ENCODE measurements at regions not wholly inside any gene's neighbourhood (a gene's known extent, or its start where the extent isn't known, plus 50 kb on each side); places are given as distances from the start of the nearest gene placed in this dataset.

DNA sequence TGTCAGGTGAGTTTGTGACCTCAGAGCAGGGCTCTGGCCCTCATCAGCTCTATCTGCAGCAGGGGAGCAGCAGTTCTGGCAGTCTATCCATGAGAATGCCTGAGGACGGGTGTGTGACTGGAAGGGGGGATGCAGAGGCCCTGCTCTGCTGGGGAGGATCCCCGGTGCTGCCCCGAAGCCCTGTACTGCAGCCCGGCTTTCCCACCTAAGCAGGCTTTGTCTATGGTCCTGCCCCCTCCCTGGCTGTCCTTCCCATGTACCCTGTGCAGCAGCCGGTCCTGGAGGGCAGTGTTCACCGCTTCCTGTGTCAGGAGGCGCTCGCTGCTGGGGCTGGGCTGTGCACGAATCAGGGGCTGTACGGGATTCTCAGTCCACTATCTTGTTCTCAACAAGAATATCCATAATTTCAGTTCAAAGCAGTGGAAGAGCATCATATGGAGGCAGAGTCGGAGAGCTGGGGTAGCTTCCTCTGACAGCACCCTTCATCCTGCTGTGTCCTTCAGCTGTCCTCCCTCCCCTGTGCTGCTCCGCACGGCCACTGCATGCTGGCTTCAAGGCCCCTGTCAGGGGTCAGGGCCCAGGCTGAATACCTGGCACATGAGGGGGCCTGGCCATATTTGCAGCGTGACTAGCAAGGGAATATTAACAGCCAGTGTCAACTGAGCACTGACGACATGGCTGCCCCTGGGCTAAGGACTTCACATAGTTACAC, 125.2 kb downstream of the CTTN start:
- TF ChIP-seq, protein P1, sequence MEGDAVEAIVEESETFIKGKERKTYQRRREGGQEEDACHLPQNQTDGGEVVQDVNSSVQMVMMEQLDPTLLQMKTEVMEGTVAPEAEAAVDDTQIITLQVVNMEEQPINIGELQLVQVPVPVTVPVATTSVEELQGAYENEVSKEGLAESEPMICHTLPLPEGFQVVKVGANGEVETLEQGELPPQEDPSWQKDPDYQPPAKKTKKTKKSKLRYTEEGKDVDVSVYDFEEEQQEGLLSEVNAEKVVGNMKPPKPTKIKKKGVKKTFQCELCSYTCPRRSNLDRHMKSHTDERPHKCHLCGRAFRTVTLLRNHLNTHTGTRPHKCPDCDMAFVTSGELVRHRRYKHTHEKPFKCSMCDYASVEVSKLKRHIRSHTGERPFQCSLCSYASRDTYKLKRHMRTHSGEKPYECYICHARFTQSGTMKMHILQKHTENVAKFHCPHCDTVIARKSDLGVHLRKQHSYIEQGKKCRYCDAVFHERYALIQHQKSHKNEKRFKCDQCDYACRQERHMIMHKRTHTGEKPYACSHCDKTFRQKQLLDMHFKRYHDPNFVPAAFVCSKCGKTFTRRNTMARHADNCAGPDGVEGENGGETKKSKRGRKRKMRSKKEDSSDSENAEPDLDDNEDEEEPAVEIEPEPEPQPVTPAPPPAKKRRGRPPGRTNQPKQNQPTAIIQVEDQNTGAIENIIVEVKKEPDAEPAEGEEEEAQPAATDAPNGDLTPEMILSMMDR (IDR thresholded peaks at IDR 0.05; ENCODE audit: insufficient read depth, low read length, missing control alignments) = no peak
- CTCF ChIA-PET = no interaction called here
- POLR2A ChIA-PET = no interaction called here
- no peak for DNase-seq (ENCODE audit: low read depth, low spot score)
- H3K4me3 ChIP-seq (ENCODE audit: low read depth, low read length) = no peak overlapping the region

DNA sequence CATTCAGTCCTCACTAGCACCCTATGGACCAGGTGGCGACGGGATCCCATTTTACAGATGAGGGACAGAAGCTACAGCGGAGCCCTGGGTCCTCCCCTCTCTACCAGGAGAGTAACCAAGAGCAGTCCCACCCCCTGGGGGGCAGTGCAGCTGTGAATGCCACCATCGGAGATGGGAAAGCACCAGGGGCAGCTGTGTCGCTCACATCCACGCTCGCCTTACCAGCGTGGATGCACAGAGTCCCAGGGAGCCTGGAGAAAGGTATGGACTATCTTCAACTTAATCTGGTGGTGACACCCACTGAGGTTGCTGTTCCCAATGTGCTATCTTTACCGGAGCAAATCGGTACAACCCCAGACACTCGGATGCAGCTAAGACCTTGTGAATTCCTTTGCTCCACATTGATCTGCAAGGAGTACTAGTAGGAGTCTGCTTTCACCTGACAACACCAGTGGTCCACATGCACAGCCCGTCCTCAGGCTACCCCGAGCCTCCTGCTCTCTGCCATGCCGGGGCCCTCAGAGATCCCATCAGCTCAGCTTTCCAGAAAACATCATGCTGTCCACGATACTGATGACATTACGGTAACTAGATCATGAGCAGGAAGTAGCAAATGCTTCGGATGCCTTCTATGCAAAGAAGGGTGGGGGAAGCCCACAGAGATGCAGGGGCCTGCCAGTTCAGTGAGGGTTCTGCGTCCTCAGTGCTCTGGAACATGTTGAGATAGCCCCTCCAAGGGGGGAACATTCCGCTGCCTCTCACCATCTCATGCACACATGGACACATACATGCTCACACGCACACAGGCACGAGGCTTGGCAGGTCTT, 126.0 kb downstream of the CTTN start:
- ChIA-PET CTCF (no interaction called here), POLR2A (no interaction called here)
- TF ChIP-seq, protein P1 (IDR thresholded peaks at IDR 0.05; ENCODE audit: insufficient read depth, low read length, missing control alignments) = no peak
- DNase-seq (ENCODE audit: low read depth, low spot score) = no peak
- no peak overlapping the region for H3K4me3 ChIP-seq (ENCODE audit: low read depth, low read length)

DNA sequence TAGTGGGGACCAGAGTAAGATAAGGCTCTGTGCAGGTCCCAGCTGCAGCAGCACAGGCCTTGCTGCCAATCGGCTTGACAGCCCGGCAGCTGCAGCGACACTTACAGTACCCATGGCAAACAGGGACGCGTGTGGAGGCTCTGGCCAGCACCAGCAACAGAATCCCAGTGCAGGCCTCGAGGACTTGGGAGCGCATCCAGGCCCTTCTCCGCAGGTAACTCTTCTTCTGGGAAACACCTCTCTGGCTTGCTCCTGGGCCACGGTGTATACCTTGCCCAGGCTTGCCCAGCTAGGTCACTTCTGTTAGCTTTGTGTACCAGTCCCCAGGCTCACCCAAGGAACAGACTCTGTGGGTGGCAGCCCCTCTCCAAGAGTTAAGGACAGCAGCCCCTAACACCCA, 126.7 kb downstream of the CTTN start:
- H3K4me3 ChIP-seq (ENCODE audit: low read depth, low read length) = no peak overlapping the region
- TF ChIP-seq, protein P1 (IDR thresholded peaks at IDR 0.05; ENCODE audit: insufficient read depth, low read length, missing control alignments) = no peak
- POLR2A ChIA-PET = no interaction called here
- CTCF ChIA-PET = no interaction called here
- no peak for DNase-seq (ENCODE audit: low read depth, low spot score)

DNA sequence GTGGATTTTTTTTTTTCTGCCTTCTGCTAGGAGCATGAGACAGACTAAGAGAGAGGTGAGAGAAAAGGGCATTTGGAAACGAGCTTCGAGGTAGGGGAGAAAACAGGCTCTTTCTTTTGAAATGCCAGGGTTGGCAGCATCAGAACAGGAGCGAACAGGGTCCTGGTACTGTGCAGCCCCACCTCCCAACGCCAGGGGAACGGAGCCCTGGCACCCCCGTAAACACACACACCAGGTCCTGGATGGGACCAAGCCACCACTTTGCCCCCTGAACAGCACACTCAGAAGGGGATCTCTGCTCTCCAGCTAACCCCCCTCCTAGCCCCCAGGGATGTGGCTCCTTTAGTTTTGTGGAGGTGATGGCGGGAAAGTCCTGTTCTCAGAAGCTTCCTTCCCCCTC, 127.1 kb downstream of the CTTN start:
- DNase-seq (ENCODE audit: low read depth, low spot score) = no peak
- ChIA-PET CTCF (no interaction called here), POLR2A (no interaction called here)
- H3K4me3 ChIP-seq (ENCODE audit: low read depth, low read length) = no peak overlapping the region
- TF ChIP-seq, protein P1 (IDR thresholded peaks at IDR 0.05; ENCODE audit: insufficient read depth, low read length, missing control alignments) = no peak

DNA sequence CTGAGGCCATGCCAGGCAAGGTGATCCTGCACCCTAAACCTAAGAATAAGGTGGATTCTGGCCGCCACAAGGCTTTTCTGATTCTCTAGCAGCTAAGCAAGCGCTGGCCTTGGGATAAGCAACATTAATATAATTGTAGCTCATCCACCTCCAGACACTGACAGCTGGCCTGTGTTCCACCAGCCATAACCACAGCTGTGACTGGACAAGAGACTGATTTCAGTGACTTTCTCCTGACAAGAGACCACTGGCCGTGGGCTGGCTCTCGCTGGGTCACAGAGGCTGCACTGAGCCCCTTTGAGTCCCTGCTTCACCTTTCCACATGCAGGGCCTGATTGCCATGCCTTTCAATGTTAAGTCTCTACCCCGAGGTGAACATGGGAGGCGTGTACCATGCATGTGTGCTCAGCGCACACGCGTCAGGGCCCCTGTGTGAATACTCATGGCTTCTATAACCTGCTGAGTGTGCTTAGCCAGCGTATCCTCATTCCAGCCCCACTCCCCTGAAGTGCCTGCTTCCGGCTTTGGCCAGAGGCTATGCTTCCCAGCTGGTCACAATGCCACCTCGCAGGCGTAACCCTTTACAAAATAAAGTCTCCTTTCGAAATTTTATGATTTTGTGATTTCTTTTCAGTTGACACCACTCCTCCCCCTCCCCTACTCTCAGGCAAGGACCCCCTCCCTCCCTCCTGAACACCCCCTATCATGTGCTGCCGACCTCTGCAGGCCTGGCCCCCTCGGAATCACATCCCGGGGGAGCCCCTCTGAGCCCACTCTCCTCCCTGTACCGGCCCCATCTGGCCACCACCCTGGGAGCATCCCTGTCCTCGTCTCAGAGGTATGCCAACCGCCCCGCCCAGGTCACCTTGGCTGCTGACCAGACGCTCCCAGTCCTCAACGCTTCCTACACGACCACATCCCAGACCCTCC, 128.1 kb downstream of the CTTN start:
- TF ChIP-seq, protein P1 (IDR thresholded peaks at IDR 0.05; ENCODE audit: insufficient read depth, low read length, missing control alignments) = no peak
- no peak for DNase-seq (ENCODE audit: low read depth, low spot score)
- CTCF ChIA-PET = no interaction called here
- POLR2A ChIA-PET = no interaction called here
- no peak overlapping the region for H3K4me3 ChIP-seq (ENCODE audit: low read depth, low read length)

DNA sequence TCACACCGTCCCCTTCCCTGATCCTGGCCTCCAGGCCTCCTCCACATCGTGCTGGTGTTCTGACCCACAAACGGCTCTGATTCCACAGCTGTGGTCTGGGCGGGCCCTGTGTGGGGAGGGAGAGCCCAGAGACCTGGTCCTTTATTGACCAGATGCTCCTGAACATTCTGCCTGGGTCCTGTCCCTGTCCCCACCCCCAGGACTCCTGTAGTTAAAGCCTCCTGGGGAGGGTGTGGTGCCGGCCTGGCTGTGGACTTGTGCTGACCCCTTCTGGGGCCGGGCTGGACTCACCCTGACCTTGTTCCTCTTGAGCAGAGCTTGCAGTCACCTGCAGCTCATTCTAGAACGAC, 128.7 kb downstream of the CTTN start:
- TF ChIP-seq, protein P1 (IDR thresholded peaks at IDR 0.05; ENCODE audit: insufficient read depth, low read length, missing control alignments) = no peak
- POLR2A ChIA-PET = no interaction called here
- DNase-seq (ENCODE audit: low read depth, low spot score) = no peak
- no peak overlapping the region for H3K4me3 ChIP-seq (ENCODE audit: low read depth, low read length)
- CTCF ChIA-PET = no interaction called here

Measured in AG04449 (cell line).